Loucy (cell line): ENCODE measurements at regions not wholly inside any gene's neighbourhood (a gene's known extent, or its start where the extent isn't known, plus 50 kb on each side); places are given as distances from the start of the nearest gene placed in this dataset.

Source experiments
- CTCF ChIP-seq: fragments of 200-600 bp; sonication (generic); conservative IDR thresholded peaks from 2 replicates; pipeline ENCODE4 v1.5.1; 2014; ENCODE audit warnings: mild to moderate bottlenecking, antibody characterized with exemption, low read length
- EZH2phosphoT487 ChIP-seq: fragments of 200-600 bp; IDR thresholded peaks from 2 replicates; pipeline ENCODE4 v1.6.1; 2018; ENCODE audit warnings: antibody characterized with exemption, mild to moderate bottlenecking, moderate library complexity, borderline replicate concordance

- no peak for TF ChIP-seq CTCF
- TF ChIP-seq EZH2phosphoT487: no peak
Measured at GRCh38 chr13:83613524-83613923, 268.8 kb downstream of the SLITRK1 start.
